ENCODE measurements at regions not wholly inside any gene's neighbourhood (a gene's known extent, or its start where the extent isn't known, plus 50 kb on each side); places are given as distances from the start of the nearest gene placed in this dataset.

DNA sequence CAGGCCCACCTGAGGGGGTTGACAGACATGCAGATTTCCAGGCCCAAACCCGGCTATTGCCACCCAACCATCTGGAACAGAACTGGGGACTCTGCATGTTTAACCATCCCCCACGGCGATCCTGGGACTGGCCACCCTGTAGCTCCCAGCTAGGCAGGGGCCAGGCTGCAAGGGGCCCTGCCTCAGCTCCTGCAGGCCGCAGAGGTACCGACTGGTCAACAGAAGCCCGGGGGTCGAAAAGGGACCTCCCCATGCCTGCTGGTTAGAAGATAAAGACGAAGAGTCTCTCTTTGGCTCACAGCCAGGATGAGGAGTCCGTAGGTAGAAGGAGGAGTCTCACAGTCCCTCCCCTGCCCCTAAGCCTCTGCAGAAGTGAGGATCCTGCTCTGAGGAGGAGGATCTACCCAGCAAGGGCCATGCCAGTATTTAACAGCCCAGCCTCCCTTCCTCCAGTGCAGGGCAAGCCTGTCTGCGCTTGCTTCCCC lies 223.4 kb upstream of the TNRC6C start:
- TF ChIP-seq, protein P1, sequence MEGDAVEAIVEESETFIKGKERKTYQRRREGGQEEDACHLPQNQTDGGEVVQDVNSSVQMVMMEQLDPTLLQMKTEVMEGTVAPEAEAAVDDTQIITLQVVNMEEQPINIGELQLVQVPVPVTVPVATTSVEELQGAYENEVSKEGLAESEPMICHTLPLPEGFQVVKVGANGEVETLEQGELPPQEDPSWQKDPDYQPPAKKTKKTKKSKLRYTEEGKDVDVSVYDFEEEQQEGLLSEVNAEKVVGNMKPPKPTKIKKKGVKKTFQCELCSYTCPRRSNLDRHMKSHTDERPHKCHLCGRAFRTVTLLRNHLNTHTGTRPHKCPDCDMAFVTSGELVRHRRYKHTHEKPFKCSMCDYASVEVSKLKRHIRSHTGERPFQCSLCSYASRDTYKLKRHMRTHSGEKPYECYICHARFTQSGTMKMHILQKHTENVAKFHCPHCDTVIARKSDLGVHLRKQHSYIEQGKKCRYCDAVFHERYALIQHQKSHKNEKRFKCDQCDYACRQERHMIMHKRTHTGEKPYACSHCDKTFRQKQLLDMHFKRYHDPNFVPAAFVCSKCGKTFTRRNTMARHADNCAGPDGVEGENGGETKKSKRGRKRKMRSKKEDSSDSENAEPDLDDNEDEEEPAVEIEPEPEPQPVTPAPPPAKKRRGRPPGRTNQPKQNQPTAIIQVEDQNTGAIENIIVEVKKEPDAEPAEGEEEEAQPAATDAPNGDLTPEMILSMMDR (IDR thresholded peaks at IDR 0.05): no peak
- TF ChIP-seq POLR2A (IDR thresholded peaks at IDR 0.05) (no peak), POLR2AphosphoS5 (IDR thresholded peaks at IDR 0.05) (no peak), EP300 (IDR thresholded peaks at IDR 0.05; ENCODE audit: low read depth) (no peak)

Data from transverse colon (tissue), 4 donors.